ENCODE measurements at regions not wholly inside any gene's neighbourhood (a gene's known extent, or its start where the extent isn't known, plus 50 kb on each side); places are given as distances from the start of the nearest gene placed in this dataset.

DNA sequence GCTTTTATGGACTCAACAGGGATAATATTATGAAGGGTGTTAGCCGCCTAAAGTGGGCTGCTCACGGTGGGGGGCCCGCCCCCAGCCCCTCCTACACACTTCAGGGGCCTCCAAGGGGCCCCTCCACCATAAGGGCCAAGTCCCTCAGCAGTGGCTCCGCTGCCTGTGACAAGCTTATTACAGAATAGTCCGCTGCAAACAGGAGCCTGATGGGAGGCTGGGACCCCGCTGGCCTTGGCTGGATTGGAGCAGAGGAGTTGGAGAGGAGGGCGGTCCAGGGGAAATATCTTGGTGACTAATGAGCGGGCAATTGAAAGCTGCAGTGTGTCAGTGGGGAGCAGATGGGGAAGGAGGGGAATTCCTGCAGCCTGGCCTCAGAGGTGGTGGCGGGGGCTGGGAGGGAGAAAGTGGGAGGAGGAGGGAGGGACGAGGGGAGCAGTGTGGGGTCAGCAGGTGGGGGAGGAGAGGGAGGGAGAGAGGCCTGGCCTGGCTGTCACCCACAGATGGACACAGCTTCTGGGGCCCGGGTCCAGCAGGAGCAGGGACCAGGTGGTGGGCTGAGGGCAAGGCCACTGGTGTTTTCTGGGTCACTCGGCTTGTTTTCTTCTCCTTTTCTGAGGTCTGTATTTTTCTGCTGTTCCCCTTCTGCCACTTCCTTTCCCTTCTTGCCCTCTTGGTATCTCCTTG lies 57.6 kb upstream of the FOXP4 start:
- no peak overlapping the region for H3K4me3 Mint-ChIP-seq
- H3K36me3 Mint-ChIP-seq (ENCODE audit: low read depth) = no peaks in the 10 kb centered on the region
- peaks cover 45% of the 10 kb centered on the region for H3K27me3 Mint-ChIP-seq (ENCODE audit: low read depth)
- no peak overlapping the region for H3K27ac Mint-ChIP-seq
- no peaks in the 10 kb centered on the region for H3K9me3 Mint-ChIP-seq
- no peaks in the 10 kb centered on the region for H3K4me1 Mint-ChIP-seq (ENCODE audit: low read depth)

DNA sequence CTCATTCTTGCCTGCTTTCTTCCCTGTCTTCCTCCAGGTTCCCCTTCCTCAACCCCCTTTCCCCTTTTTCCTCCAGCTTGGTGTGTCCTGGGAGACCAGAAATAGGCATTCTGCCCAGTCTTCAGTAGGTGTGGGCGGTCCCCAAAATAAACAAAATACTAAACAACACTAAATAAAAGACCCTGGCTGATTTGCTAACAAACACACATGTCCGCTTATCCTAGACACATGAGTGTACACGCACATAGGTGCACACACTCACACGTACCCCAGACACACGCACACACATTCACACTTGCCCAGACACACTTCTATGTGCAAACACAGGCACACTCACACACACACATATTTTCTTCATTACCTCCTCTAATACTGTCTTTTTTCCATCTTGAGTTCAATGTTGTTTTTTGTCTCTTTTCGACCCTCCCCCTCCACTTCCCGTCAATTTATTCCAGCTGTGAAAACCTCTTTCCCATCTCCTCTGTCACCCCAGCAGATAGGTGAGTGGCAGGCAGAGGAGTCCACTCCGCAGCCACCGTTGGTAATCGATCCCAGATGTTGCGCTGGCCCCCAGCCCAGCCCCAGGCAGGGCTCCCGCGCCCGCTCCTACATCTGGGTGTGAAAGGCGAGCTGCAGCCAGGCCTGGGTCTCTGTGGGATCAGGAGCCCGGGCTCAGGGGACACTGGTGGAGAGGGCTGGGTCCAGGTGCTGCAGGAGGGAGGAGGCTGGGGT lies 56.9 kb upstream of the FOXP4 start:
- H3K4me1 Mint-ChIP-seq (ENCODE audit: low read depth) = no peaks in the 10 kb centered on the region
- H3K36me3 Mint-ChIP-seq (ENCODE audit: low read depth) = no peaks in the 10 kb centered on the region
- H3K9me3 Mint-ChIP-seq = no peaks in the 10 kb centered on the region
- H3K27ac Mint-ChIP-seq = no peak overlapping the region
- no peak overlapping the region for H3K4me3 Mint-ChIP-seq
- peaks cover 46% of the 10 kb centered on the region for H3K27me3 Mint-ChIP-seq (ENCODE audit: low read depth)

- Mint-ChIP-seq H3K27ac (no peak overlapping the region), H3K27me3 (ENCODE audit: low read depth) (peaks cover 54% of the 10 kb centered on the region), H3K4me1 (ENCODE audit: low read depth) (no peaks in the 10 kb centered on the region), H3K9me3 (no peaks in the 10 kb centered on the region), H3K36me3 (ENCODE audit: low read depth) (no peaks in the 10 kb centered on the region), H3K4me3 (no peak overlapping the region)
These were observed 53.8 kb upstream of the FOXP4 start for GRCh38 chr6:41492261-41492891.

- peaks cover 71% of the 10 kb centered on the region for H3K27me3 Mint-ChIP-seq (ENCODE audit: low read depth)
- no peaks in the 10 kb centered on the region for H3K36me3 Mint-ChIP-seq (ENCODE audit: low read depth)
- no peak overlapping the region for H3K4me3 Mint-ChIP-seq
- H3K9me3 Mint-ChIP-seq = no peaks in the 10 kb centered on the region
- H3K4me1 Mint-ChIP-seq (ENCODE audit: low read depth) = peaks cover 4% of the 10 kb centered on the region
- no peak overlapping the region for H3K27ac Mint-ChIP-seq
These were observed 51.7 kb upstream of the FOXP4 start for GRCh38 chr6:41494212-41495110.
